Motor neuron (in vitro differentiated cells): ENCODE measurements at regions not wholly inside any gene's neighbourhood (a gene's known extent, or its start where the extent isn't known, plus 50 kb on each side); places are given as distances from the start of the nearest gene placed in this dataset.
A peak's percentile ranks its signal among the peaks of the same experiment; 100 is the strongest.

Experiments used
- ATAC-seq, 8 experiments: fragments of 200-7000 bp; cut with Tn5 transposase; replicated peaks in 6 of 8; 2 replicates each; pipeline ENCODE4 v1.8.0; 2021; ENCODE audit warnings: mild to moderate bottlenecking in 8 of 8, moderate library complexity in 8 of 8
- H3K27ac ChIP-seq, 2 donors: fragments of 250-450 bp; sonication (Bioruptor Pico); 2 replicates each; pipeline ENCODE4 v1.9.0; 2021; ENCODE audit warnings: antibody characterized with exemption in 2 of 2, mild to moderate bottlenecking in 2 of 2, moderate library complexity in 1 of 2
- H3K4me1 ChIP-seq, 2 donors: fragments of 250-450 bp; sonication (Bioruptor Pico); replicated peaks in 1 of 2; 2 replicates each; pipeline ENCODE4 v1.6.1; 2021; ENCODE audit warnings: antibody characterized with exemption in 2 of 2, mild to moderate bottlenecking in 2 of 2, moderate library complexity in 1 of 2
- H3K4me3 ChIP-seq, 5 donors: fragments of 250-450 bp; sonication (Bioruptor Pico); 2 replicates each; pipeline ENCODE4 v1.9.0; 2021; ENCODE audit warnings: antibody characterized with exemption in 5 of 5, mild to moderate bottlenecking in 5 of 5, moderate library complexity in 4 of 5
- WGBS, 10 experiments: fragments of 450-650 bp; shearing (Covaris generic); methylation state at CpG; one replicate each; pipeline ENCODE4 v1.0.0; 2022; 5-methylcytosine and 5-hydroxymethylcytosine counted together
- in situ Hi-C, 9 experiments: fragments of 400-800 bp; cut with MboI; loops; one replicate each; pipeline ENCODE4 v1.15.0; 2021; ENCODE audit warnings: low sequenced_read_pairs in 9 of 9, low pct_unique_long_range_greater_than_20kb in 2 of 9; ENCODE audit not compliant: unreplicated experiment in 9 of 9

DNA sequence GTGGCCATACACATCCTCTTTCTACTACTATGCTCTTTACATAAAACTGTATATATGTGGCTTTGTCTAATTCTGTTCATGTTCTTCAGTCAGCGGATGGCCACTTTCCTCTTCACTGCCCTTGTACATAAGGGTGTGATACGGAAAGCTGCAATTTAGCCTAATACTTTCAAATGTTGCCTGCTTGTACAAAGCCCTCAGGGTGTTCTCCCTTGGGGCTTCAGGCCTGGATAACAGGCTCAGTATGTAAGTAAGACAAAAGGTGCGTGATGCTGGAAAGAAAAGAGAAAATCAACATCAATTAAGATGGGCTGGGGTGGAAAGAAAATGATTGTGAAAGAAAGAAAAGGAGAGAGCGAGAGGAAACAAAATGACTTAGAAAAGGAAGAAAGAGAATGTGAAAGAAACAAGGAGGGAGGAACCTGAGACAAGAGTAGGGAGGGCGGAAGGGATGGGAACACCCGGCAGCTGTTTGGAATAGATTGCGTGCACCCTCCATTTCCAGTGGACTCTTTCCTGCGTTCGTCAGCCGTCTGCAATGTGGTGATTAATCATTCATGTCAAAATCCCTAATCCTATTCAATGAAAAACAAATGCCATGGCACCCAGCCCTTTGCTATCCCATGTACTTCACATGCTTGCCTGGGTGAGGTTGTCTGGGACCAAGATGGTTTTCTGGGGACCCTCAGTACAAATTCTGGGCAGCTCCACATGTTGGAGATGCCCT lies 553.6 kb downstream of the NUF2 start:
- Histone ChIP-seq H3K27ac (no peak overlapping the region), H3K4me3 (no peak overlapping the region), H3K4me1 (peaks cover 11 to 16% of the 10 kb centered on the region in 2 donors)
- WGBS, 10 experiments, result 0 to 85% (median 47%) methylated on average over 2 to 10 of the region's 10 CpGs
- in situ Hi-C loops, result no loop called here
- peak in 7 of 8 experiments; percentile 42 to 93 (median 63) for ATAC-seq

DNA sequence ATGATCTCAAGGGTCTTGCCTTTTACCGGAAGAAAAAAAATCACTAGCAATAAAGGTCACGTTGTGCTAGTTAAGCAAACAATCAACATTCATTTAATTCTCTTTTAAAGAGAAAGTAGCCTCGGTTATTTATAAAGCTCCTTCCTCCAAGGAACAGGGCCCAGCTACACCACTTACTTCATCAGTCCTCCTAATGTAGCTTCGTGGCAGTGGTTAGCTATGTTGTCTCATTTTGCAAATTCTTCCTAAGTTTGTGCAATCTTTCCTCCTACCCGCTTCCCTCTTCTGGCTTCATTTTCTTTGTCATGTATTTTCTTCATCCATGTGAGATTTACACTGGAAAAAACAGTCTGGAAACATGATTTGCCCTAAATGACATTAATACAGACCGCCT lies 554.2 kb downstream of the NUF2 start:
- H3K4me1 ChIP-seq, result peaks cover 11 to 16% of the 10 kb centered on the region in 2 donors
- WGBS, 10 experiments, result 15 to 80% (median 74%) methylated on average over 1 to 6 of the region's 6 CpGs; no CpG with 5 or more reads in 1 of the 10 experiments
- H3K4me3 ChIP-seq, result no peak overlapping the region
- H3K27ac ChIP-seq, result no peak overlapping the region
- peak in 4 of 8 experiments; percentile 9 to 34 (median 22) for ATAC-seq
- in situ Hi-C loops, result no loop called here

DNA sequence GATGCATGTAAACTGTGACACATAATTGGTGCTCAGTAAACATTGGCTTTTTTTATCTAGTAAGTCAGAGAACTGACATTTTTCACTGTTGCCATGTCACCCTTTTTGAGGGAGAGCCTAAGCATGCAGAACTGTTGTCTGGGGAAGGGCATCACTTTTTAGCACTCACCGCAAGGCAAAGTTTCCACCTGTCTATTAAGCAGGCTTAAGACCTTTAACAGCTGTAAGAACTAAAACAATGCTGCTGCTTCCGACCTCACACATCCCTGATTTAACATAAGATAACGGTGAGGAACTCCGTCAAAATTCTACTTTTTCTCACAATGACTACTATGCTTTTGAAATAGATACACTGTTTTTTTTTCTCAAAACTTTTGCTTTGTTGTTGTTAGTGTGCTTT lies 554.8 kb downstream of the NUF2 start:
- 40 to 100% (median 84%) methylated on average over 1 to 4 of the region's 4 CpGs for WGBS, 10 experiments
- Histone ChIP-seq H3K4me3 (no peak overlapping the region), H3K27ac (no peak overlapping the region), H3K4me1 (peaks cover 11 to 16% of the 10 kb centered on the region in 2 donors)
- in situ Hi-C loops, result no loop called here
- peak in 1 of 8 experiments; percentile 44 for ATAC-seq

DNA sequence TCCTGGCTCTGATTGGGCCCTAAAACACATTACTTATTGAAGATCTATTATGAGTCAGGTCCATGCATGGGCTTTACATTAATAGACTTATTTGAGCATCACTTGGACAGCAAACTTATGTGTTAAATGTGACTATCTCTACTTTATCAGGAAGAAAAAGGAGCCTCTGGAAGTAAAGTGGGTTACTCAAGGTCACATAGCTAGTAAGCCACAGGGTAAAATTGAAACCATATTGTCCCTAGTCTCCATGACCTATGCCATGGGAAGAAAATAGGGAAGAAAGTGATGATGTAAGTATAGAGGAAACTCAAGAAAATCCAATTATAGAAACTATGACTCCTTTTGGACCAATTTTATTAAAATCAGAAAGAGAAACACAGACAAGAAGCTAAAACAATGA lies 555.3 kb downstream of the NUF2 start:
- no peak overlapping the region for H3K4me3 ChIP-seq
- in situ Hi-C loops, result no loop called here
- H3K4me1 ChIP-seq, result peaks cover 11 to 16% of the 10 kb centered on the region in 2 donors
- H3K27ac ChIP-seq, result no peak overlapping the region
- no peak for ATAC-seq

DNA sequence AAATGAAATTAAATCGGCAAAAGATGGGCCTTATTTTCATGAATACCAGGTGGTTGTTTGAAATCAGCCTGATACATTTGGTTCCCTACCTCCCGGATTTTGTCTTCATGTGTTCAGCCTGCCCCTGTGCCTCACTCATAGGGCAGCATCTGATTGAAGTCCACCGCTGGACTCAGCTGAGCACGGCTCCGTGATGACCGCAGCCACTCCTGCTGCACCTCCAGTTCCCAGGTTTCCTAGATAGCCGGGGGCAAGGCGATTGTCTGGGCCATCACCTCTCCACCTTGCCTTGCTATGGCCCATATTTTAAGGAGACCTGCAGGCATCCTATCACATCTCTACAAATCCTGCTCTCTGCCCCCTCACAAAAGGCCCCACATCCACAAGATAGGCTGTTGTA lies 563.8 kb downstream of the NUF2 start:
- Histone ChIP-seq H3K27ac (no peak overlapping the region), H3K4me3 (no peak overlapping the region), H3K4me1 (no peaks in the 10 kb centered on the region)
- in situ Hi-C loops, result no loop called here
- 83 to 100% (median 86%) methylated on average over 1 to 8 of the region's 8 CpGs; no CpG with 5 or more reads in 4 of the 10 experiments for WGBS, 10 experiments
- ATAC-seq, result no peak

DNA sequence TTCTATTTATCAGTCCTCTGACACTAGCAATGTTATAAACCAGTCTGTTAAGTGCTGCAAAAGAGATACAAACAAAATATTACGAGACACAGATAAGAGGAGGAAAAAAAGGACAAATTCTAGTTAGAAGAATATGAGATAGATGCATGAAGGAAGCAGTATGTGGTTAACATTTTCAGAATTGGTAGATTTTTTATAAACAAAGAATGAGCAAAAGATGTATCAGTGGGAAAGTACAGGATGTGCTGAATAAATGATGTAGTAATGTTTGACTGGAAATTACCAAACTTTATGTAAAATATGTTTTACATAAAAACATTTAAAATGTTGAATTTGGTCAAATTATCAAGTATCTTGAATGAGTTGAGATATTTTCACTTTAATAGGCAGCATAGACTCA lies 574.2 kb downstream of the NUF2 start:
- WGBS, 10 experiments, result 43 to 100% (median 89%) methylated on average over 1 of the region's 1 CpG
- peak in 1 of 8 experiments; percentile 41 for ATAC-seq
- Histone ChIP-seq H3K4me1 (peaks cover 0 to 4% of the 10 kb centered on the region in 2 donors), H3K4me3 (no peak overlapping the region), H3K27ac (no peak overlapping the region)
- in situ Hi-C loops, result no loop called here

DNA sequence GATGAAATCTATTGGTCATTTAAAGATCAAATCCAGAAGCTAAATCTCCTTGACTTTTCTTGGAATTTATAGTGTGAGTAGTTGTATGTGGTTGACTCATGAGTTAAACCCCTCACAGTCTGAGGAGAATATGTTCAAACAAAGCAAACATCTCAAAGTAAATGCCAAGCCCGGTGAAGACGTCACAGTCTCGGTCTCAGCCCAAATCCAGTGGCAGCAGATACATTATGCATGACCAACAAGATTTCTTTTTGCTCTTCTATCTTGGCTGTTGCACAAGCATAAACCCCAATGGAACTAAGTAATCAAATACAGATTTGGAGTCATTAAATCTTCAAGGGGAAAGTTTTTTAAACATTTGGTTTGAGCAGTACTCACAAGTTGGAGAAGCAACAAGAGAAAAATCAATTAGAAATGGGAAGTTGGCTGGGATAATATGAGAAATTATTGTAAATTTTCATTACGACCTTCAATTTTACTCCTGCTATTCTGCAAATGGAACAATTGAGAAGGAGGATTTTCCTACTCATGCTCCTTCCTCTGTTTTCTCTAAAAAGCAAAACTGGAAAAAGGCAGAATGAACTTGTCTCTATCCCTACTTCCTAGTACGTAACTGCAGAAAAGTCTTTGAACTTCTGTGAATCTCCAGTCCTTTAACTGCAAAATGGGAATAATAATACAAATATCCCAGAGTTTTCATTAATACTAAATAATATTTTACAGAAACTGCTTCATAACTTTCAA lies 575.8 kb downstream of the NUF2 start:
- peaks cover 0 to under 1% of the 10 kb centered on the region in 2 donors for H3K4me1 ChIP-seq
- H3K27ac ChIP-seq, result no peak overlapping the region
- peak in 2 of 8 experiments; percentile 79 to 85 for ATAC-seq
- WGBS, 10 experiments, result 44 to 100% (median 76%) methylated on average over 1 to 5 of the region's 5 CpGs
- H3K4me3 ChIP-seq, result no peak overlapping the region
- in situ Hi-C loops, result no loop called here

DNA sequence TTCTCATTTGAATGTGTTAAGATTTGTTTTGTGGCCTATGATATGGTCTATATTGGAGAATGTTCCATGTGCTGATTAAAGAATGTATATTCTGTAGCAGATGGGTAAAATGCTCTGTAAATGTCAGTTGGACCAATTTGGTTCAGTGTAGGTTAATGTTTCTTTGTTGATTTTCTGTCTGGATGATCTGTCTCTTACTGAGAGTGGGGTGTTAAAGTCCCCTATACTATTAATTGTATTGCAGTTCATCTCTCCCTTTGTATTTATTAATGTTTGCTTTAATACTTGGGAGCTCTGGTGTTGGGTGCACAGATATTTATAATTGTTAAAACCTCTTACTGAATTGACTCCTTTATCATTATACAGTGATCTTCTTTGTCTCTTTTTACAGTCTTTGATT lies 584.5 kb downstream of the NUF2 start:
- H3K4me1 ChIP-seq, result peaks cover 0 to 7% of the 10 kb centered on the region in 2 donors
- no peak overlapping the region for H3K27ac ChIP-seq
- peak in 2 of 8 experiments; percentile 25 to 92 for ATAC-seq
- in situ Hi-C loops, result no loop called here
- no peak overlapping the region for H3K4me3 ChIP-seq

DNA sequence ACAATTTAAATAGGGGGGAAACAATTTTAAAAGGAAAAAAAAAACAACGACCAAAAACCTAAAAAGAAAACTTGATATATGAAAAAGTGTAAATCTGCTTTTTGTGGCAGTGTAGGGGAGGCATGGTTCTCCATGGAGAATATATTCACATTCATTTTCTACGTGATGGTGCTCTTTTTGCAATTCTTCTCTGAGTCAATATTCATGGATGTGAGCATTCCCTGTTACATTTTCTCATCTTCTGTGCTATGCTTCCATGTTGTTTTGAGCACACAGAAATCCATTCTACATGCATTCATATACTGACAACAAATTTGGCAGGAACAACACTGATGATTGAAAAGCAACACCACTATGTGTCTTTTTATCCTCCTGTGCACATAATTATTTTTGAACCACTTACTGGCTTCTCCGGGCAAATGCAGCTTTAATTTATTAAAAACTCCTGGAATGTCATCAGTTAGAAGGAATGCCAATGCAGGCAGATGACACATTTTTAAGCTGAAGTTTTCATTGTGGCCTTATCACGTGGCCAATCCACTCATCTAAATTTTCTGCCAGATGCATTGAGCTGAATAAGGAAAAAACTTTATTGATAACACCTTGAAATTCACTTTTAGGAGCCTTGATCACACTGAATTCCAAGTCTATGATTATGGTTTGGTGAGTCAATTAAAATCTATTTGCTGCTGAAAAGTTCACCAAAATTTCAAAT lies 590.6 kb downstream of the NUF2 start:
- WGBS, 10 experiments, result 12 to 90% (median 74%) methylated on average over 2 to 4 of the region's 4 CpGs
- peak in 2 of 8 experiments; percentile 51 to 57 for ATAC-seq
- Histone ChIP-seq H3K27ac (no peak overlapping the region), H3K4me3 (no peak overlapping the region), H3K4me1 (no peaks in the 10 kb centered on the region)
- in situ Hi-C loops, result no loop called here

DNA sequence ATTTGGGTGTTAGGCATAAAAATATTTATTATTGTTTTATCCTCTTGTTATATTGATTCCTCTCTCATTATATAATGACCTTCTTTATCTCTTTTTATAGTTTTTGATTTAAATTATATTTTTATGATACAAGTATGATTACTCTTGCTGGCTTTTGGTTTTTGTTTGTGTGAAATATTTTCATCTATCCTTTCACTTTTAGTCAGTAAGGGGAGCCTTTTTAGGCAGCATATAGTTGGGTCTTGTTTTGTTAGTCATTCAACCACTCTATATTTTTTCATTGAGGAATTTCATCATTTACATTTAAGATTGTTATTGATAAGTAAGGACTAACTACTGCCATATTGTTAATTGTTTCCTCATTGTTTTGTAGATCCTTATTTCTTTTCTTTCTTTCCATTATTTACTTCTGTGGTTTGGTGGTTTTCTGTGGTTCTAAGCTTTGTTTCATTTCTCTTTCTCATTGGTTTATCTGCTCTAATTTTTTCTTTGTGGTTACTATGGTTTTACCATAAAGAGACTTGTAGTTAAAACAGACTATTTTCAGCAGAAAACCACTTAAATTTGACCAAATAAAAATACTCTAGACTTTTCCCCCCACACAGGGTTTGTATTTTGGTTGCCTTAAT lies 593.1 kb downstream of the NUF2 start:
- no peak overlapping the region for H3K27ac ChIP-seq
- ATAC-seq, result no peak
- H3K4me1 ChIP-seq, result no peaks in the 10 kb centered on the region
- in situ Hi-C loops, result no loop called here
- H3K4me3 ChIP-seq, result no peak overlapping the region

DNA sequence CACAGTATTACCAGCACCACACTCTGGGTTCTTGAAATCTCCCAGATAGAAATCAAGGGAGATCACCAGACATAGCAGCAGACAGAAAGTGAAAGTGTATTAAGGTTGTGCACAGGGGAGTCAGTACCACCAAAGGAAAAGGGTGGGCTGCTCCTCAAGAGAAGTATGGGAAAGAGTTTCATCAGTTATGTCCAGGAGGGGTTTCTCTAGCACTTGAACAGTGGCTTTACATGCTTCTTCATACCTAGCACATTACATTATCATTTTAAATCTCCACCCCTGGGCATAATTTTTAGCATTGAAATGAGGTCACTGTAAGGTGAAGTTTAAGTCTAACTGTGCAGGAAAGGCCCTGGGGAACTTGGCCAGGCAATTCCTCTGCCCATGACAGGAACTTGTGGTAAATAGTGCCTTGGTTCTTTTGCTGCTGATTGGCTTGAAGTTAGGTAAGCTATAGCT lies 601.0 kb downstream of the NUF2 start:
- in situ Hi-C loops, result no loop called here
- Histone ChIP-seq H3K4me3 (no peak overlapping the region), H3K4me1 (no peaks in the 10 kb centered on the region), H3K27ac (no peak overlapping the region)
- peak in 3 of 8 experiments; percentile 66 to 91 (median 75) for ATAC-seq

DNA sequence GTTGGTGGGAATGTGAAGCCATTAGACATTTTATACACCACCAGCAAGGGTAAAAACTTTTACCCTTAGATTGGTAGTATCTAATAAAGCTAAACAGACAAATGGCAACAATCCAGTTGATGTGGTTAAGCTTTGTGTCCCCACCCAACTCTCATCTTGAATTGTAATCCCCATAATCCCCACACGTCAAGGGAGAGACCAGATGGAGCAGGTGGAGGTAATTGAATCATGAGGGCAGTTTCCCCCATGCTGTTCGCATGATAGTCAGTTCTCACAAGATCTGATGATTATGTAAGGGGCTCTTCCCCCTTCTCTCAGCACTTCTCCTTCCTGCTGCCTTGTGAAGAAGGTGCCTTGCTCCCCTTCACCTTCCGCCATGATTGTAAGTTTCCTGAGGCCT lies 602.3 kb downstream of the NUF2 start:
- peaks cover 0 to 7% of the 10 kb centered on the region in 2 donors for H3K4me1 ChIP-seq
- no peak overlapping the region for H3K4me3 ChIP-seq
- in situ Hi-C loops, result no loop called here
- H3K27ac ChIP-seq, result no peak overlapping the region
- no peak for ATAC-seq
- 60 to 100% (median 89%) methylated on average over 1 to 3 of the region's 3 CpGs; no CpG with 5 or more reads in 2 of the 10 experiments for WGBS, 10 experiments

DNA sequence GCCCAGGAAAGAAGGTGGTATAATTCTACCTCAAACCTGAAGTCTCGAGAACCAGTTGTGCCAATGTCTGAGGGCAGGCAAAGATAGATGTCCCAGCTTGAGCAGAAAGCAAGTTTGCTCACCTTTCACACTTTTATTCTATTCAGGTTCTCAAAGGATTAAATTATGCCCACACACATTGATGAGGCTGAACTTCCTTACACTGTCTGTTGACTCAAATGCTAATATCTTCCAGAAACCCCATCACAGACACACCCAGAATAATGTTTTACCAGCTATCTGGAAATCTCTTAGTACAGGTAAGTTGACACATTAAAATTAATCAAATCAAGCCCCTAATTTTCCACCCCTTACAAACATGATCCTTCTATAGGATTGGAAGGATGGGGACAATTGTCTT lies 605.7 kb downstream of the NUF2 start:
- peak in 3 of 8 experiments; percentile 52 to 64 (median 58) for ATAC-seq

More for the DNA sequence above, 605.7 kb downstream of the NUF2 start:
- Histone ChIP-seq H3K4me1 (peaks cover 0 to 7% of the 10 kb centered on the region in 2 donors), H3K4me3 (no peak overlapping the region), H3K27ac (no peak overlapping the region)
- in situ Hi-C loops, result no loop called here
- WGBS, 10 experiments, result 43 to 100% (median 100%) methylated on average over 1 of the region's 1 CpG; no CpG with 5 or more reads in 5 of the 10 experiments
